GM19351 (cell line): ENCODE measurements at regions not wholly inside any gene's neighbourhood (a gene's known extent, or its start where the extent isn't known, plus 50 kb on each side); places are given as distances from the start of the nearest gene placed in this dataset.
"Not testable (repeated sequence)": the region's sequence is repeated elsewhere in the genome, so short reads cannot be mapped to it uniquely, and the experiment has no call there.

ENCODE experiments used
- ATAC-seq: cut with Tn5 transposase; IDR thresholded peaks from one replicate; pipeline ENCODE4 v1.9.1; 2021; ENCODE audit warnings: mild to moderate bottlenecking, moderate library complexity; ENCODE audit not compliant: unreplicated experiment

DNA sequence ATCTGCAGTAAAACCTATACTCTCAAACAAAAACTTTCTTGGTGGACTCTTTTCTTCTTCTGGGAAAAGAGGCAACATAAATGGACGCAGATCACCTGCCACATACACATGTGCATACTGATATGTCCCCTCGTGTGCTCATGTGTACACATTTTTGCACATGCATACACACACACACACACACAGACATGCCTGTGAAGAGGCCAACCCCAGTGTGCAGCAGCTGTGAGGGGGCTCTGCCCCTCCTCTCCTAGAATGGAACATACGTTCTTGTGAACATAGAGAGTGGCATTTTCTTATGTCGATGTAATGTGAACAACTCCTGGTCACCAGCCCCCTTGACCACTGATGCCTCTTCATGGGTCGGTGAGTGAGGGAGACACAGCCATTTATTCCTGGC is 188.9 kb upstream of the PLGLB2 start:
- not testable (repeated sequence) for ATAC-seq

- not testable (repeated sequence) for ATAC-seq
Observed at GRCh38 chr2:87559735-87560134, 188.2 kb upstream of the PLGLB2 start.

GRCh38 chr2:87565116-87565515 is 182.8 kb upstream of the PLGLB2 start:
- ATAC-seq = not testable (repeated sequence)

DNA sequence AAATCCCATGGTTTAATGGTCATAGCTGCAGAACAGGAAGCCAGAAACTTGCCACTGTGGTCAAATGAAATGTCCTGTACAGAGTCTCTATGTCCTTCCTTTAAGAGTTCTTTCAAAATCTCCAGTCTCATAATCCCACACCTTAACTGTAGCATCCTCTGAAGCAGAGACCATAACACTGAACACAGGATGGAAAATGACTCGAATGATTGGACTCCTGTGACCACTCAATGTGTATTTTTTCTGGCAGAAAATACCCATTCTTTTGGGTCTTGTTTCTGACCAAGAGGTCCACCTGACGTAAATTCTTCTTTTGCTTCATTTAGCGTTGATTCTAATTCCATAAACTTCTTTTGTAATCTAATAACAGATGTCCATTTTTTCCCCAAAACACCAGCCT is 181.4 kb upstream of the PLGLB2 start:
- ATAC-seq = not testable (repeated sequence)

- not testable (repeated sequence) for ATAC-seq
Observed at GRCh38 chr2:87567093-87567492, 180.8 kb upstream of the PLGLB2 start.

- ATAC-seq = not testable (repeated sequence)
Observed at GRCh38 chr2:87567912-87568311, 180.0 kb upstream of the PLGLB2 start.

DNA sequence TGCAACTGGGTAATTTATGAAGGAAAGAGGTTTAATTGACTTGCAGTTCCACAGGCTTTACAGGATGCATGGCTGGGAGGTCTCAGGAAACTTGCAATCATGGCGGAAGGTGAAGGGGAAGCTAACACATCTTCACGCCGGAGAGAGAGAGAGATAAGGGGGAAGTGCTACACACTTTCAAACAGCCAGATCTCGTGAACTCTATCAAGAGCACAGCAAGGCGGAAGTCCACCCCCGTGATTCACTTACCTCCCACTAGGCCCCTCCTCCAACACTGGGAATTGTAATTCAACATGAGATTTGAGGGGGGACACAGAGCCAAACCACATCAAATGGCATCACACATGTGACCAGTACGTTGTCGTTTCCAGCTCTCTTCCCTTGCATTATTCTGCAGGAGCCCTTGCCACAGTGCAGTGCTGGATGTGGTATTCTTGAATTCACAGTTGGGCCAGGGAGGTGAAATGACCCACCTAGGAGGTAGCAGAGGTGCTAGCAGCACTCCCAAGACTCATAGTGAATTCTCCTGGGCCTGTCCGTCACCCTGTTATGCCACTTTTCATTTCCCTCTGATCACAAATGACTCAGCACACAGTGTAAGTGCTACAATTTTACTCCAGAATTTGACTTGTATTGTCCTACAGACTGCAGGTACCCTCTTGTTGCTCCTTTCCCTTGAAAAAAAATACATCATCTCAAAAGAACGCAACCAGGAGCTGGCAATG is 179.2 kb upstream of the PLGLB2 start:
- not testable (repeated sequence) for ATAC-seq

GRCh38 chr2:87569689-87570397 is 178.0 kb upstream of the PLGLB2 start:
- not testable (repeated sequence) for ATAC-seq

GRCh38 chr2:87571889-87572465 is 175.9 kb upstream of the PLGLB2 start:
- ATAC-seq = not testable (repeated sequence)

DNA sequence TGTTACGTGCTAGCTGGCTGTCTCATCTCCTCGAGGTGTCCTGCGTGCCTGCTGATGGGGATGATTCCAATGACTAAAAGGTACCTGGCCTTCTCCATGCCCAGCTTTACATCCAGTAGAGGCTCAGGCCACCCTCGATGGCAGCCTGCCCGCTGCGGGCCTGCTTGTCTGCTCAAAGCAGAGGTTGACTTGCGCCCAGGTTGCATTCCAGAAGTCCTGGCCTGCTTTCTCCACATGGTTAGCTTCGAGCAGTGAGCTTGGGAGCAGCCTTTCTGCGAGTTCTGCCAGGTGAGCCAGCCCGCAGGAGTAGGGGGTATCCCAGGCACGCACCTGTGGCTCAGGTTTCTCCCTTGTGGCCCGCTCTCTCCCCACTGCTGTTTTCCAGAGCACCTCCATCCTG is 175.0 kb upstream of the PLGLB2 start:
- not testable (repeated sequence) for ATAC-seq

GRCh38 chr2:87573386-87574192 is 174.3 kb upstream of the PLGLB2 start:
- not testable (repeated sequence) for ATAC-seq

DNA sequence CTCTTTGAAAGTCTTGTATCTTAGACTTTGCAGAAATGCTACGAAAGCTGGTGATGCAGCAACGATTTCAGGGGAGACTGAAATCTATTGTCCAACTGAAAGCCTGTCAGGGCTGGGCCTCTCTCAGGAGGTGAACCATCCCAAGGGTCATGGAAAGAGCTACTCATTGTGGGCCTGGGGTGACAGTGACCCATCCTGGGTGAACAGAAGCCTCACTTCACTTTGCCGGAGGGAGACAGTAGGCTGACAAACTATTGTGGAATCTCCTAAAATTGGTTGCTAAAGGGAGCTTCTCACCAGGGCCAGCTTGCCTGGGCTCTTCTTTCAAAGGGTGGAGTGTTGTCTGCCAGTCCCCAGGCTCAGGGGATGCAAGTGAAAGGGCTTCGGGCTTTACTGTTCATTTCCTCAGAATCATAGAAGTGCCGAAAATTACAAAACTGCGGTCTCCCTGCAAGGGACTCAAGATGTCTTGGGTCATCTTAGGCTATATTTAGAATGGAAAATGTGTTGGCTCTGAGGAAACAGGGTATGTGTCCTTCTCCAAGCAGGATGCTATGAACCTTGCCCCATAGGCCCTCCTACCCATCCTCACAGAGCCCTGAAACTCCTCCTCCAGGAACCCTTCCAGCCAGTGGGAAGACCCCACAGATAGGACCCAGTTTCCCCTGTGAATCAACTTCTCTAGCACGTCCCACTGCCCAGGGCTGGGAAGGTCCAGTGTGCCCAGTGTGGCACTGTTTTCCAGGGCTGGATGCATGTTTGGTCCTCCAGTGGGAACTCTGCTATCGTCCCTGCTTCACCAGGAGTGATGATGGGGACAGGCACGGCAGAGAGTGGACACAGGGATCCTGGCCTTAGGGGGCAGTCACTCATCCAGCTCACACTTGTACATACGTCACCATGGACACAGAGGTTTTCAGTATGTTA is 173.4 kb upstream of the PLGLB2 start:
- ATAC-seq = not testable (repeated sequence)

- not testable (repeated sequence) for ATAC-seq
Observed at GRCh38 chr2:87575138-87575537, 172.7 kb upstream of the PLGLB2 start.

- ATAC-seq = not testable (repeated sequence)
Observed at GRCh38 chr2:87577358-87577757, 170.5 kb upstream of the PLGLB2 start.

DNA sequence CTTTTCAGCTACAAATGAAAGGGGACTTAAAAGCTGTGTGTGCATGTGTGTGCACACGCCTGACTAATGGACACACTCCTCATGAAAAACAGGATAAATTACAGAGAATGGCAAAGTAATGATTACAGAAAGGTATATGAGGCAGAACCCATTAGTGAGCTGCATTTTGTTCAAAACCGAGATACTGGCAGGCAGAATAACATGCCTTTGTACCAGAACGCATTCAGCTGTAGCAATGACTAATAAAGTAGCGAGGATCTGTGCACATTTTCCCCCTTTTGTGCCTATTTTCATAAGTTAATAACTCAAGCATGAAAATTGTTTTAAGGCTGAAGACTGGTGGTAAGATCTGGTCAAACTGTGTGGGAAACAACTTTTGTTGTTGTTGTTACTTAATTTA is 165.7 kb upstream of the PLGLB2 start:
- not testable (repeated sequence) for ATAC-seq

DNA sequence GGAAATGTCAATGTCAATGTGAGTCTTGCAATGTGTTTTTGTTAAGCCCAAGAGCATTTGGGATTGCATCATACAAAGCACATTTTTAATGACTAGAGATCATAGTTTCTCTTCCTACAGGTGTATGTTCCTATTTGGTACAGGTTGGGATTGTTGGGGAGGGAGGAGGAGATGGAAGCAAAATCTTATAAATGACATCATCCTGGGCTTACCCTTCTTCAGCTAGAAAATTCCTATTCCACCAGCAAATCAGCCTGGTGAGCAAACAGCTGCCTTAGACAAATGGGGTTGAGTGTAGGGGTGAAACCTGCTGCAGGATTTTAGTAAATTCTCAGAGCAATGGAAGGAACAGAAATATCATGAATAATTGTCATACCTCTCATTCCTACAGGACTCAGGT is 165.3 kb upstream of the PLGLB2 start:
- ATAC-seq = not testable (repeated sequence)

GRCh38 chr2:87583370-87583769 is 164.5 kb upstream of the PLGLB2 start:
- ATAC-seq = not testable (repeated sequence)

DNA sequence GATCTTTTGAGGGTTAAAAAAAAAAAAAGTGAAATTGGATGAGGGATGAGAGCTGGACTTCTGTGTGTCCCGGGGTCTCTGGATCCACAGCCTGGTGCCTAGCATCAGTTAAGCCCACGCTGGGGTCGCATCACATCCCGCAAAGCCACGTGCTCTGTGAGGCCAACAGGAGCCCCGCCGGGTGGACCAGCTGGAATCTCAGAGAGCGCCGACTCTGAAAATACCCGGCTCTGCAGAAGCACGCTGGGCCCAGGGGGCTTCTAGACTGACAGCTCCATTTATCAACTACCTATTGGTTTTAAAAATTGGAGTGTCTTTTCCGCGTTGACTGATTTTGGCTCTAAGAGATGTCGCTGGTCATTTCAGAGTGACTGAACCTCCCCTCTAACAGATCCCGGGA is 164.1 kb upstream of the PLGLB2 start:
- not testable (repeated sequence) for ATAC-seq

DNA sequence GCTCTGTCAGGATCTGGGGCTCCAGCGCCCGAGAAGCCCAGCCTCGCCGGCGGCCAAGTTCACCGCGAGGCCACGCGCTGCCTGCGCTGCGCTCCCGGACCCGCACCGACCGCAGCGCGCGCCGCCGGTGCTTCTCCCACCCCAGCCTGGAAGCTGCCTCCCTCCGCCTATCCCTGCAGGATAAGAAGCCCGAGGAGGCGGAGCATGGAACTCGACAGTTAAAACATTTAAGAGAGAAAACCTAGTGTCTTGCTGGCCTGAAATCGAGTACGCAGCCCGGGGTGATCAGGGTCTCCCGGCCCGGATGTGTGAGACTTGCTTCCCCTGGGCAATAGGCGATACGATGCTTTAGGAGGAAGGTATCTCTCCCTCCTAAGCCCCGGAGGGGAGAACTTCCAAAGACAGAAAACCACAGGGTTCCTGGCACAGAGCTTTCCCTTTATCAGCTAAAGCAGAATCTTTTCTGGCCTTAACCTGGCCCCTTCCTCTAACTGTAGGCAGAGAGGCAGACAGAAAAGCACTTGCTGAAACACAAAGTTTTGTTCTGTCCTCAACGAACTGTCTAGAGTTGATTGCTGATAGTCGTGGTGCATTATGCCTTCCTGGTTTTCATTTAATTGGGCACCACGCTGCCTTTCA is 163.5 kb upstream of the PLGLB2 start:
- not testable (repeated sequence) for ATAC-seq
